Mucosa of descending colon (tissue), 3 donors: ENCODE measurements at regions not wholly inside any gene's neighbourhood (a gene's known extent, or its start where the extent isn't known, plus 50 kb on each side); places are given as distances from the start of the nearest gene placed in this dataset.

Experiments used
- ATAC-seq: fragments of 200-7000 bp; cut with Tn5 transposase; one replicate; pipeline ENCODE4 v1.9.1; 2020; ENCODE audit warnings: mild to moderate bottlenecking, moderate library complexity
- DNase-seq, 3 donors: peaks; one replicate each; pipeline ENCODE4 v3.0.0-alpha.2; 2020
- H3K36me3 ChIP-seq: fragments of 200-600 bp; one replicate; pipeline ENCODE4 v1.8.0; 2021; ENCODE audit warnings: low read depth, mild to moderate bottlenecking
- H3K4me1 ChIP-seq: fragments of 200-600 bp; one replicate; pipeline ENCODE4 v1.8.0; 2021; ENCODE audit warnings: low read depth, mild to moderate bottlenecking
- H3K4me3 ChIP-seq: fragments of 200-600 bp; one replicate; pipeline ENCODE4 v1.8.0; 2021; ENCODE audit warnings: mild to moderate bottlenecking
- H3K9me3 ChIP-seq: fragments of 200-600 bp; one replicate; pipeline ENCODE4 v1.8.0; 2021; ENCODE audit warnings: mild to moderate bottlenecking
- CTCF ChIP-seq: fragments of 200-600 bp; IDR thresholded peaks from one replicate; pipeline ENCODE4 v1.8.0; 2022; ENCODE audit warnings: antibody characterized with exemption, mild to moderate bottlenecking
- intact Hi-C, 2 donors: fragments of 100-400 bp; cut with DNase I in 1 of 2; cut with micrococcal nuclease in 1 of 2; formaldehyde crosslinking; loops; one replicate each; pipeline versions ENCODE4 v1.11.0 to v1.11.1; 2022; cut with DNase I, micrococcal nuclease
- donor health status: DM: no; HTN: no; CAD: no; lungs with moderate emphysema.
- donor health status: DM: no; HTN: no; CAD: no.
- donor health status: DM: no; HTN: yes; CAD: no.

- Histone ChIP-seq H3K4me3 (no peak overlapping the region), H3K36me3 (no peaks in the 10 kb centered on the region), H3K4me1 (no peaks in the 10 kb centered on the region), H3K9me3 (no peaks in the 10 kb centered on the region)
- ATAC-seq (no peak), DNase-seq (no peak)
- intact Hi-C loops = no loop called here
- TF ChIP-seq CTCF = no peak
Measured at GRCh38 chr6:71721642-71722041, 164.7 kb upstream of the RIMS1 start.

GRCh38 chr6:71722736-71723135, 163.6 kb upstream of the RIMS1 start:
- no peaks in the 10 kb centered on the region for H3K4me1 ChIP-seq
- H3K36me3 ChIP-seq = no peaks in the 10 kb centered on the region
- TF ChIP-seq CTCF = no peak
- no peaks in the 10 kb centered on the region for H3K9me3 ChIP-seq
- ATAC-seq (no peak), DNase-seq (peak in 1 of 3 donors; percentile 21)
- intact Hi-C loops = no loop called here
- H3K4me3 ChIP-seq = no peak overlapping the region

- no peak for TF ChIP-seq CTCF
- Histone ChIP-seq H3K4me3 (no peak overlapping the region), H3K36me3 (no peaks in the 10 kb centered on the region), H3K9me3 (no peaks in the 10 kb centered on the region), H3K4me1 (no peaks in the 10 kb centered on the region)
- intact Hi-C loops = no loop called here
- ATAC-seq (no peak), DNase-seq (no peak)
Measured at GRCh38 chr6:71724456-71725125, 161.8 kb upstream of the RIMS1 start.

GRCh38 chr6:71725126-71725470, 161.3 kb upstream of the RIMS1 start:
- no peaks in the 10 kb centered on the region for H3K36me3 ChIP-seq
- TF ChIP-seq CTCF = no peak
- DNase-seq (no peak), ATAC-seq (no peak)
- no peaks in the 10 kb centered on the region for H3K4me1 ChIP-seq
- intact Hi-C loops = no loop called here
- H3K4me3 ChIP-seq = no peak overlapping the region
- no peaks in the 10 kb centered on the region for H3K9me3 ChIP-seq

GRCh38 chr6:71726121-71726520, 160.2 kb upstream of the RIMS1 start:
- TF ChIP-seq CTCF = no peak
- ATAC-seq = no peak
- intact Hi-C loops = no loop called here

More at GRCh38 chr6:71726121-71726520, 160.2 kb upstream of the RIMS1 start:
- H3K4me1 ChIP-seq = no peaks in the 10 kb centered on the region
- DNase-seq = no peak
- H3K36me3 ChIP-seq = no peaks in the 10 kb centered on the region
- no peaks in the 10 kb centered on the region for H3K9me3 ChIP-seq
- H3K4me3 ChIP-seq = no peak overlapping the region
